ENCODE measurements at regions not wholly inside any gene's neighbourhood (a gene's known extent, or its start where the extent isn't known, plus 50 kb on each side); places are given as distances from the start of the nearest gene placed in this dataset.

GRCh38 chr12:22979854-22980469 lies 355.0 kb downstream of the ETNK1 start:
- TF ChIP-seq CTCF (IDR thresholded peaks at IDR 0.05; ENCODE audit: low read depth, low read length, missing input control) = no peak
- no peak for TF ChIP-seq YY1 (IDR thresholded peaks at IDR 0.05)
- no peak for TF ChIP-seq ATF3 (IDR thresholded peaks at IDR 0.05)

Measured in liver (tissue), 3 donors.